GM12874 (cell line): ENCODE measurements at regions not wholly inside any gene's neighbourhood (a gene's known extent, or its start where the extent isn't known, plus 50 kb on each side); places are given as distances from the start of the nearest gene placed in this dataset.

Experiments
- CTCF ChIP-seq: IDR thresholded peaks from 2 replicates; pipeline ENCODE4 v1.5.1; 2011; ENCODE audit warnings: low read depth, mild to moderate bottlenecking, control low read depth, low read length, moderate library complexity; ENCODE audit not compliant: insufficient read depth

GRCh38 chr9:85108229-85108628 is 438.7 kb downstream of the NTRK2 start:
- no peak for TF ChIP-seq CTCF

GRCh38 chr9:85089188-85089969 is 419.9 kb downstream of the NTRK2 start:
- TF ChIP-seq CTCF, result no peak

GRCh38 chr9:85081963-85082362 is 412.4 kb downstream of the NTRK2 start:
- no peak for TF ChIP-seq CTCF

GRCh38 chr9:85079349-85079748 is 409.8 kb downstream of the NTRK2 start:
- TF ChIP-seq CTCF, result no peak

- TF ChIP-seq CTCF, result no peak
These were observed 408.4 kb downstream of the NTRK2 start for GRCh38 chr9:85077944-85078343.
